Keratinocyte (primary cell): ENCODE measurements at regions not wholly inside any gene's neighbourhood (a gene's known extent, or its start where the extent isn't known, plus 50 kb on each side); places are given as distances from the start of the nearest gene placed in this dataset.

Experiments
- EZH2 ChIP-seq: IDR thresholded peaks from one replicate; pipeline ENCODE4 v1.6.1; 2012; ENCODE audit warnings: inconsistent platforms, mild to moderate bottlenecking, low read length, moderate library complexity
- TF ChIP-seq, protein P1 (sequence below), 3 experiments: IDR thresholded peaks in 1 of 3; conservative IDR thresholded peaks in 1 of 3; optimal IDR thresholded peaks in 1 of 3; 2 replicates in 2 of 3; 3 replicates in 1 of 3; pipeline versions ENCODE3 to v1.5.1; 2011; ENCODE audit warnings: low read length in 3 of 3, mild to moderate bottlenecking in 3 of 3, moderate library complexity in 2 of 3, control low read depth in 1 of 3, inconsistent platforms in 1 of 3; ENCODE audit not compliant: insufficient read depth in 2 of 3; ENCODE audit errors: extremely low read depth in 1 of 3

DNA sequence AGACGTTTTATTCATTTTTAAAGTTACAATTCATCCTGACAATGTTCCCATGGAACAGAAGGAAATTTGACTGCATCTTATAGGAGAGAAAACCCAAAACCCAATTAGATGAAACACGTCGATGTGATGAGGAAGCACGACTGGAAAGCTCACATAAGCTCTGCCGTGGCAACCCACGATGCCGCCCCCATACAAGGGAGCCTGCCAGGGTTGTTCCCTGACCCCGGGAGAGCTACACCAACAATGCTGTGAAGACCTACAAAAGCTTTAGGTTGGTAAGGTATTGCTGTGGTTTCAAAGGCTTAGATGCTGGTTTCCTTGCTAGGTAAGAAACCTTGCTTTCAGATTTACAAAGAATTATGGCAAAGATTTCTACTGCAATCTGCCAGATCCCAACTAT is 393.1 kb downstream of the KLF12 start:
- TF ChIP-seq, protein P1, sequence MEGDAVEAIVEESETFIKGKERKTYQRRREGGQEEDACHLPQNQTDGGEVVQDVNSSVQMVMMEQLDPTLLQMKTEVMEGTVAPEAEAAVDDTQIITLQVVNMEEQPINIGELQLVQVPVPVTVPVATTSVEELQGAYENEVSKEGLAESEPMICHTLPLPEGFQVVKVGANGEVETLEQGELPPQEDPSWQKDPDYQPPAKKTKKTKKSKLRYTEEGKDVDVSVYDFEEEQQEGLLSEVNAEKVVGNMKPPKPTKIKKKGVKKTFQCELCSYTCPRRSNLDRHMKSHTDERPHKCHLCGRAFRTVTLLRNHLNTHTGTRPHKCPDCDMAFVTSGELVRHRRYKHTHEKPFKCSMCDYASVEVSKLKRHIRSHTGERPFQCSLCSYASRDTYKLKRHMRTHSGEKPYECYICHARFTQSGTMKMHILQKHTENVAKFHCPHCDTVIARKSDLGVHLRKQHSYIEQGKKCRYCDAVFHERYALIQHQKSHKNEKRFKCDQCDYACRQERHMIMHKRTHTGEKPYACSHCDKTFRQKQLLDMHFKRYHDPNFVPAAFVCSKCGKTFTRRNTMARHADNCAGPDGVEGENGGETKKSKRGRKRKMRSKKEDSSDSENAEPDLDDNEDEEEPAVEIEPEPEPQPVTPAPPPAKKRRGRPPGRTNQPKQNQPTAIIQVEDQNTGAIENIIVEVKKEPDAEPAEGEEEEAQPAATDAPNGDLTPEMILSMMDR (optimal IDR thresholded peaks at IDR 0.05 in 1 of 3, IDR thresholded peaks at IDR 0.05 in 1 of 3, conservative IDR thresholded peaks at IDR 0.05 in 1 of 3; ENCODE audit: extremely low read depth in 1 of 3, insufficient read depth in 2 of 3, low read length in 3 of 3), result no peak
- no peak for TF ChIP-seq EZH2
